H1 (cell line): ENCODE measurements at regions not wholly inside any gene's neighbourhood (a gene's known extent, or its start where the extent isn't known, plus 50 kb on each side); places are given as distances from the start of the nearest gene placed in this dataset.

Experiments used
- CTCF ChIA-PET: fragments of 300-600 bp; sonication (Branson Sonifier 250); formaldehyde crosslinking; loops from one replicate; lab custom pipeline; 2021; ENCODE audit not compliant: partially characterized antibody; lab: Charles Lee
- POLR2A ChIA-PET: fragments of 300-600 bp; sonication (Branson Sonifier 250); formaldehyde crosslinking; loops from one replicate; lab custom pipeline; 2021; ENCODE audit warnings: inconsistent platforms; ENCODE audit not compliant: partially characterized antibody; lab: Charles Lee
- DNase-seq, 2 experiments: peaks; one replicate each; pipeline versions ENCODE4 v3.0.0 to v3.0.0-alpha.2; 2010 to 2022; ENCODE audit warnings: low spot score in 2 of 2, low read depth in 1 of 2, mixed read lengths in 1 of 2
- FAIRE-seq: peaks from 2 replicates; lab custom pipeline; 2011; peaks lifted over from hg19 to GRCh38; lab: Jason Lieb, UNC
- H2AFZ ChIP-seq: 2 replicates; pipeline ENCODE4 v1.8.1; 2012; ENCODE audit warnings: low read length, inconsistent platforms
- H2AK5ac ChIP-seq: 2 replicates; pipeline ENCODE4 v1.6.1; 2013; ENCODE audit warnings: low read depth, low read length
- H2BK120ac ChIP-seq: replicated peaks from 2 replicates; pipeline ENCODE3; 2013; ENCODE audit warnings: low read depth, low read length, inconsistent platforms
- H2BK12ac ChIP-seq: 2 replicates; pipeline ENCODE4 v1.6.1; 2013; ENCODE audit warnings: low read depth, low read length
- H2BK15ac ChIP-seq: 2 replicates; pipeline ENCODE4 v1.6.1; 2013; ENCODE audit warnings: low read length
- H2BK20ac ChIP-seq: 2 replicates; pipeline ENCODE4 v1.6.1; 2013; ENCODE audit warnings: low read length
- H2BK5ac ChIP-seq: 2 replicates; pipeline ENCODE4 v1.6.1; 2013; ENCODE audit warnings: low read depth, low read length
- H3K14ac ChIP-seq: 2 replicates; pipeline ENCODE4 v1.6.1; 2013; ENCODE audit warnings: inconsistent platforms; ENCODE audit not compliant: insufficient read length
- H3K18ac ChIP-seq: 2 replicates; pipeline ENCODE4 v1.6.1; 2013; ENCODE audit warnings: low read length; ENCODE audit errors: extremely low read depth
- H3K23ac ChIP-seq: 2 replicates; pipeline ENCODE4 v1.6.1; 2013; ENCODE audit warnings: inconsistent platforms; ENCODE audit not compliant: insufficient read length
- H3K23me2 ChIP-seq: 2 replicates; pipeline ENCODE4 v1.6.1; 2013; ENCODE audit warnings: low read depth, low read length
- H3K27ac ChIP-seq: 2 replicates; pipeline ENCODE4 v1.6.1; 2011; ENCODE audit warnings: low read depth, low read length, inconsistent platforms
- H3K27me3 ChIP-seq, 4 experiments: replicated peaks in 1 of 4; 1 replicate in 1 of 4; 2 replicates in 3 of 4; pipeline versions ENCODE4 v1.6.1 to v1.8.1; 2011 to 2013; ENCODE audit warnings: low read length in 3 of 4, mild to moderate bottlenecking in 3 of 4, inconsistent platforms in 2 of 4, mixed read lengths in 2 of 4, moderate library complexity in 1 of 4; ENCODE audit not compliant: control insufficient read depth in 3 of 4, insufficient read depth in 3 of 4; ENCODE audit errors: extremely low read depth in 1 of 4
- H3K36me3 ChIP-seq, 4 experiments: 2 replicates each; pipeline versions ENCODE4 v1.6.1 to v1.8.1; 2011 to 2013; ENCODE audit warnings: mild to moderate bottlenecking in 4 of 4, low read length in 3 of 4, moderate library complexity in 2 of 4, control low read depth in 1 of 4, inconsistent platforms in 1 of 4; ENCODE audit not compliant: insufficient read depth in 4 of 4, control insufficient read depth in 2 of 4
- H3K4ac ChIP-seq: replicated peaks from 2 replicates; pipeline ENCODE3; 2013; ENCODE audit warnings: low read length, low read depth, mixed read lengths, inconsistent platforms; ENCODE audit not compliant: insufficient read length
- H3K4me1 ChIP-seq, 4 experiments: replicated peaks in 1 of 4; 1 replicate in 1 of 4; 2 replicates in 3 of 4; pipeline versions ENCODE4 v1.6.1 to v1.8.1; 2011 to 2013; ENCODE audit warnings: low read length in 3 of 4, inconsistent platforms in 2 of 4, mixed read lengths in 1 of 4; ENCODE audit not compliant: insufficient read depth in 4 of 4, control insufficient read depth in 3 of 4
- H3K4me2 ChIP-seq, 2 experiments: 2 replicates each; pipeline versions ENCODE4 v1.6.1 to v1.8.1; 2011 to 2013; ENCODE audit warnings: low read depth in 2 of 2, low read length in 2 of 2, control low read depth in 1 of 2, inconsistent platforms in 1 of 2, mild to moderate bottlenecking in 1 of 2; ENCODE audit not compliant: insufficient read depth in 1 of 2
- H3K4me3 ChIP-seq, 4 experiments: fragments of 200-600, 300-600 bp in 1 of 4; sonication (generic), shearing (Covaris generic), sonication (Bioruptor Twin) in 1 of 4; 2 replicates each; pipeline versions ENCODE4 v1.5.1 to v1.8.1; 2011 to 2016; ENCODE audit warnings: low read length in 4 of 4, low read depth in 3 of 4, control low read depth in 2 of 4, inconsistent platforms in 2 of 4, mild to moderate bottlenecking in 2 of 4, mixed read lengths in 1 of 4, moderate library complexity in 1 of 4; ENCODE audit not compliant: insufficient read depth in 2 of 4; ENCODE audit errors: extremely low read depth in 1 of 4
- H3K56ac ChIP-seq: replicated peaks from 2 replicates; pipeline ENCODE3; 2013; ENCODE audit warnings: low read depth, mild to moderate bottlenecking, mixed read lengths, low read length, inconsistent platforms; ENCODE audit not compliant: insufficient read length
- H3K79me1 ChIP-seq: 2 replicates; pipeline ENCODE4 v1.6.1; 2013; ENCODE audit warnings: low read depth, low read length, control low read depth
- H3K79me2 ChIP-seq, 2 experiments: 2 replicates each; pipeline versions ENCODE4 v1.6.1 to v1.8.1; 2012 to 2013; ENCODE audit warnings: low read length in 2 of 2, mild to moderate bottlenecking in 2 of 2, inconsistent platforms in 1 of 2; ENCODE audit not compliant: insufficient read depth in 2 of 2, control insufficient read depth in 1 of 2
- H3K9ac ChIP-seq, 4 experiments: replicated peaks in 1 of 4; 1 replicate in 1 of 4; 2 replicates in 3 of 4; pipeline versions ENCODE4 v1.6.1 to v1.8.1; 2011 to 2013; ENCODE audit warnings: low read depth in 3 of 4, low read length in 3 of 4, control low read depth in 2 of 4, mild to moderate bottlenecking in 2 of 4, moderate library complexity in 2 of 4, inconsistent platforms in 1 of 4; ENCODE audit errors: extremely low read depth in 1 of 4
- H3K9me3 ChIP-seq, 2 experiments: 2 replicates each; pipeline versions ENCODE4 v1.6.1 to v1.8.1; 2012 to 2013; ENCODE audit warnings: mild to moderate bottlenecking in 2 of 2, moderate library complexity in 2 of 2, control low read depth in 1 of 2, inconsistent platforms in 1 of 2, low read depth in 1 of 2, low read length in 1 of 2, mixed read lengths in 1 of 2; ENCODE audit not compliant: insufficient read depth in 2 of 2
- H4K20me1 ChIP-seq, 2 experiments: replicated peaks in 1 of 2; 2 replicates each; pipeline versions ENCODE3 to v1.8.1; 2011 to 2013; ENCODE audit warnings: inconsistent platforms in 2 of 2, low read length in 2 of 2, mild to moderate bottlenecking in 1 of 2; ENCODE audit not compliant: insufficient read depth in 2 of 2, control insufficient read depth in 1 of 2
- H4K5ac ChIP-seq: 2 replicates; pipeline ENCODE4 v1.6.1; 2013; ENCODE audit warnings: low read length, low read depth, mixed read lengths, inconsistent platforms; ENCODE audit not compliant: insufficient read length
- H4K8ac ChIP-seq: 2 replicates; pipeline ENCODE4 v1.8.0; 2013; ENCODE audit warnings: mild to moderate bottlenecking, moderate library complexity, low read length, inconsistent platforms; ENCODE audit not compliant: insufficient read depth; ENCODE audit errors: extremely low read depth
- H4K91ac ChIP-seq: replicated peaks from 2 replicates; pipeline ENCODE3; 2013; ENCODE audit warnings: low read length, mixed read lengths, inconsistent platforms; ENCODE audit not compliant: insufficient read length
- SAP30 ChIP-seq: fragments of 300-600 bp; sonication (generic); IDR thresholded peaks from 2 replicates; pipeline ENCODE4 v1.7.1; 2012; ENCODE audit warnings: low read length, moderate library complexity, mild to moderate bottlenecking, inconsistent platforms; ENCODE audit not compliant: insufficient read depth, insufficient replicate concordance
- WGBS, 2 experiments: shearing (Covaris generic) in 1 of 2; methylation state at CpG; one replicate each; pipeline versions ENCODE4 v1.1.6 to v1.1.7; 2013 to 2015; ENCODE audit warnings: low lambda C conversion rate in 2 of 2, mixed read lengths in 2 of 2, inconsistent platforms in 1 of 2, low coverage in 1 of 2, missing lambda C conversion rate in 1 of 2; ENCODE audit not compliant: insufficient replicate concordance in 2 of 2, insufficient coverage in 1 of 2, insufficient read length in 1 of 2; ENCODE audit errors: extremely low coverage in 1 of 2, missing lambda C conversion rate in 1 of 2; 5-methylcytosine and 5-hydroxymethylcytosine counted together

GRCh38 chr6:15132854-15133670, 112.8 kb upstream of the JARID2 start:
- Histone ChIP-seq H4K5ac (no peak overlapping the region), H3K56ac (no peak overlapping the region), H2BK5ac (no peak overlapping the region; the same call in 1 of the 2 replicates), H3K23ac (no peak overlapping the region), H2BK15ac (no peak overlapping the region), H3K27me3 (no peaks in the 10 kb centered on the region; a peak in 1 of 7 replicates), H2AFZ (no peak overlapping the region), H3K9ac (no peak overlapping the region), H3K79me2 (no peaks in the 10 kb centered on the region), H4K91ac (no peak overlapping the region), H4K8ac (no peak overlapping the region), H3K4me3 (no peak overlapping the region), H3K23me2 (no peaks in the 10 kb centered on the region; the same call in 1 of the 2 replicates), H2AK5ac (no peak overlapping the region), H3K18ac (no peak overlapping the region), H2BK12ac (no peak overlapping the region; the same call in 1 of the 2 replicates), H3K27ac (no peak overlapping the region), H3K14ac (no peak overlapping the region), H3K4me1 (peaks cover 0 to 4% (median 3%) of the 10 kb centered on the region in 4 experiments; a peak in 3 of 7 replicates), H3K9me3 (no peaks in the 10 kb centered on the region), H3K4me2 (no peak overlapping the region), H3K4ac (no peak overlapping the region), H2BK20ac (no peak overlapping the region), H3K36me3 (no peaks in the 10 kb centered on the region), H2BK120ac (no peak overlapping the region), H3K79me1 (no peaks in the 10 kb centered on the region), H4K20me1 (no peaks in the 10 kb centered on the region)
- WGBS, 2 experiments = 90% methylated on average over 8 of the region's 8 CpGs; no CpG with 5 or more reads in 1 of the 2 experiments
- ChIA-PET CTCF (interaction anchor here (0.6 kb wide), 1 partner anchor 146 kb away, joined by 3 read pairs; no protein-coding TSS in a partner anchor), POLR2A (no interaction called here)
- DNase-seq (no peak), FAIRE-seq (no peak)
- TF ChIP-seq SAP30 = no peak
